DMS114 treated with DMSO at 0.1 percent for 48 hours (cell line): ENCODE measurements at regions not wholly inside any gene's neighbourhood (a gene's known extent, or its start where the extent isn't known, plus 50 kb on each side); places are given as distances from the start of the nearest gene placed in this dataset.

Experiments used
- DNase-seq: peaks from one replicate; lab custom pipeline; 2025; ENCODE audit not compliant: unreplicated experiment; lab: John Stamatoyannopoulos, UW

GRCh38 chr4:19727141-19727540 lies 524.6 kb upstream of the SLIT2 start:
- DNase-seq = no peak

DNA sequence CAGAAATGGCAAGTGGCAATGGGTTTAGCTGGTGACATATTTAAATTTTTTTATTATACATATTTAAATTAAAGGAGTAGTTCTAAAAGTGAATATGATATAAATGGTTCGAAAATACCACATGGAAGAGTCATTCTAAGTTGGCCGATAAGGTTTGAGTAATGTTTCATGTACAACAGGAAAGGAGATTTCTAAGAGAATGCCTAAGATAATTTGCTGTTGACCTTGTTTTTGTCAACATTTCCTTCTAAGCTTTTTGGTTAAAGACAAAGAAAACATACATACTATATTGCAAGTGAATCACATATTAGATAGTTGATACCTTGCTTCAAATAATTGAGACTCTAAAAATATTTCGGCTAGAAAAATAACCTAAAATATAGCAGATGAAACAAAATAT lies 526.6 kb upstream of the SLIT2 start:
- no peak for DNase-seq

- DNase-seq = no peak
Measured at GRCh38 chr4:19722404-19722803, 529.3 kb upstream of the SLIT2 start.

DNA sequence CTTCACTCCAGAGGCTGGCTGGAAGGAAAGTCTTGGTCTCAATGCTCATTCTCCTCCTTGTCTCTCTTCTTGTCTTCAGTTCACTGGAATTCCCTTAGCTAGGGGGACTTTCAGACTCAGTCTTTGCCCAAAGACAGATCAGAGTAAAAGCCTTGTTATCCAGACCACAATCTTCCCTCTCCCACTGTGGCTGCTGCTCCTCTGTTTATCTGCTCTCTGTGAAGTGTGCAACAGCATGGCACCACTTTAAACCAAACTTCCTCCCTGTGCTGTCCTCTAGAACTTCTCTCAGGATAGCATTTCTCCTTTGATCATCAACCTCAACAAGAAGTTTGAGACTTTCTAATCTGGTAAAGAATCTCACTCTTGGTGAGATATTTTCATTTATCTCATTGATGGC lies 530.1 kb upstream of the SLIT2 start:
- DNase-seq = no peak

DNA sequence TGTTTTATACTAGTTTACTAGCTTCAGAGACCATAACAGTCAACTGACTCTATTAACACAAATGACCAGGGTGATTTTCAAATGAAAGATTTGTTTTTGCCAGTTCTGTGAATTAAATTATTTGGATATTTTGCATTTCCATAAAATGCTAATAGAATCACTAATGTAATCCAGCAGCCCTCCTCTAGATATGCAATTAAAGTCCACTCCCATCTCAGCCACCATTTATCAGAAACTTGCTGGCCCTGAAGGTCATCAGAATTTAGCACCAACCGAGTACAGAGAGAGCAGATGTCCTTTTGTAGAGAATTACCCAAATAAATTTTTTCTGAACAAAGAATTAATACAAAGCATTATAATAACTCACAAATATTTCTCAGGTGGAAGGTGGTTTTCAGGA lies 531.1 kb upstream of the SLIT2 start:
- DNase-seq = no peak

DNA sequence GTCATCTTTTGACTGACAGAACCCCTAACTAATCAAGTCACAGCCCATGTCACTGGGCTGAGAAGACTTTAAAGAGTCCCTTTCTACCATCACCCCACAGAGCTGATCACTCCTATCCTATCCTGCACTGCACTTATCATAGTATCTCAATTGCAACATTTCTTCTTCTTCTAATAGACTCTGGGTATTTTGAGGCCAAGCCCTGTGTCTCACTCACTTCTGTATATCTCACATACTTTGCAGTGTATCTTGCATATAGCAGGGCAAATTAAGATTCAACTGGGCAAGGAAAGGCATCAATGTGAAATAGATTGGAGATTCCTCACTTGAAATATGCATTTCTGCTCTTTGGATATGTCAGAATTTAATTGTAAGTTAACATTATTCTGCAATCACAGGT lies 531.5 kb upstream of the SLIT2 start:
- no peak for DNase-seq

DNA sequence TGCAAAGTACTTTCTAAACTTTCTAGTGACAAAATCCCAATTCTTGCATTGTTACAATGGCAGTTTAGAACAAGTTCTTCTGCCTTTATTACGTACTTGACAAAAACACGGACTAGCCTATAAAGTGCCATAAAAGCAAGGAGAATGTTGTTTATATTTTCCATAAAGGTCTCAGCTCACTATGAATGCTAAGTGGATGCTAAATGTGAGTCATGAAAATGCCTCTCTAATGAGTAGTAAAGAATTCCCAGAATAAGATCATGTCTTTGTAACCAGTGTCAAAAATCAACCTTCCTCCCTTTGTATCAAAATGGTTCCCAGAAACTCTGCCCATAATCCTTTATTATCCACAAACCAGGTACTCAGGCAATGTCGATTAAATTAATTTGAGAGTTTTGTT lies 539.8 kb upstream of the SLIT2 start:
- DNase-seq = no peak

GRCh38 chr4:19707876-19708275 lies 543.8 kb upstream of the SLIT2 start:
- DNase-seq = no peak

GRCh38 chr4:19703391-19703790 lies 548.3 kb upstream of the SLIT2 start:
- no peak for DNase-seq

DNA sequence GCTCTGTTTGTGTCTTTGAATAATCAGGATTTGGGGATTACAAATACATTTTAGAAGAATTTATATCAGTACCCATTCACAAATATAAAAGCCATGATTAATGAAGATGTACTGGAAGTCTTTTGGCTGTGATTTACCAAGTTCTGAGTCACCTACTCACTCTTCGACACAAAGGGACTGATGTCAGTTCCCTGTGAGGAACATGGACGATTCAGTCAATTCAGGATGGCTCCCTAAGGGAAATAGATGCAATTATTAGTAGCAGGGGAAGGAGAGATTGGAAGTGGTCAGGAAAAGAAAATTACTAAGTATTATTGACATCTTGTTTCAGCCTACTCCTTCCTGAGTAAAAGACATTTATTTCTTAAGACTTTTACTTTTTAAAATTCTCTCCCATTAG lies 550.7 kb upstream of the SLIT2 start:
- DNase-seq = no peak

GRCh38 chr4:19698961-19699360 lies 552.7 kb upstream of the SLIT2 start:
- DNase-seq = no peak

DNA sequence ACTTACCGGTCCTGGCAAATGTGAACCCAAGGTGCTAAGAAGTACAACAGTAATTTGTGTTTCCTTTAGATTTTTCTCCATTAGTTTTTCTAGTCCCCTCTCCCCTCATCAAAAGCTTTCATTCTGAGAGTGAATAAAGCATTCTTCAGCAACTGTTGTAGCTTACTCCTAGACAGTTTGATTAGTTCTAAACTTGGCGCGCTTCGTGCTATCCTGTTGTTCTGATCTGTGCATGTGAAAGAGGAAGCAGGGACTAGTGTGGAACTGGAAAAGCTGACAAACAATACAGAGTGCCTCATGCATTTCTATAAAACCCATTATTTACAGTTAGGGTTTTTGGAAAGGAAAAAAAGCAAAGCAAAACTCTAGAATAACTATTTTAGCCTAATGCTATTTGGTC lies 556.9 kb upstream of the SLIT2 start:
- no peak for DNase-seq

- no peak for DNase-seq
Measured at GRCh38 chr4:19693936-19694570, 557.7 kb upstream of the SLIT2 start.

- DNase-seq = no peak
Measured at GRCh38 chr4:19689511-19689910, 562.2 kb upstream of the SLIT2 start.

- DNase-seq = no peak
Measured at GRCh38 chr4:19686456-19686855, 565.2 kb upstream of the SLIT2 start.

- no peak for DNase-seq
Measured at GRCh38 chr4:19684084-19684483, 567.6 kb upstream of the SLIT2 start.

- DNase-seq = no peak
Measured at GRCh38 chr4:19683426-19683825, 568.3 kb upstream of the SLIT2 start.

DNA sequence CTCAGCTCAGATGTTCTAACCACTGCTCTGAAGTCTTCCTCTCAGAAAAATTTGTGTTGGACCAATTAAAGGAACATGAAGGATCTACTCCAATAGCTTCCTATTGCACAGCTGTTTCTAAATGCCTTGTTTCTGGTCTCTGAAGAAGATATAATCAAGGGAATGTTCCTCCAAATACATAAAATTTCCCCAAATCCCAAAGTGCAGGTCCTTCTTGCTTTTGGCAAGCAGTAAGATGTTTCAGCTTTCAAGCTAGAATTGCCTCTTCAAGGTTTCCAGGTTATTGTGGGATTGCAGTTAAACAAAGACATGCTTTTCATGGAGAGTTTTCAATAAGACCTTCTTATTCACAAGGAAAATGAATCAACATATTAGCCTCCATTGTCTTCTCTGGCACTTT lies 574.5 kb upstream of the SLIT2 start:
- DNase-seq = no peak

DNA sequence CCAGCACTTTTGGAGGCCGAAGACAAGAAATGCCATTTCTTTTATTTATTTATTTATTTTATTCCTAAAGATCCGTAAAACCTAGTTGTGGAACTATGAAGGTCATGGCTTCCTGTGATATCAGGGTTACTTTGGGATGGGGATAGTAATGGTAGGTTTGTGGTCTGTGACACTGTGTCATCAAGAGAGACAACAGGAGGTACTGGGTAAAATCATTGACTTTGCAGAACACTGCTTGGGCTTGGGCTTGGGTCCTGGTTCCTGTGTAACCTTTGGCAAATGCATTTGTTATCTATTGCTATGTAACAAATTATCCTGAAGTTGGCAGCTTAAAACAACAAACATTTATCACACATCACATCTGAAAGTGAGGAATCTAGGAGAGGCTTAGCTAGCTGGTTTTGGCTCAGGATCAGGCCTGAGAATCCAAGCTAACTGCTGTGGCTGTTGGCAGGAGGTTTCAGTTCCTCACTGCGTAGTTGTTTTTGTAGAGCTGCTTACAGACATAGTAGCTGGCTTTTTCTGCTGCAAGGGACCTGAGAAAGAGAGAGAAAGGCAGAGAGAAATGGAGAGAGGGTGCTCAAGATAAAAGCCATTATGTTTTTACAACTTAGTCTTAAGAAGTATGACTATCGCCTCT lies 576.4 kb upstream of the SLIT2 start:
- no peak for DNase-seq

DNA sequence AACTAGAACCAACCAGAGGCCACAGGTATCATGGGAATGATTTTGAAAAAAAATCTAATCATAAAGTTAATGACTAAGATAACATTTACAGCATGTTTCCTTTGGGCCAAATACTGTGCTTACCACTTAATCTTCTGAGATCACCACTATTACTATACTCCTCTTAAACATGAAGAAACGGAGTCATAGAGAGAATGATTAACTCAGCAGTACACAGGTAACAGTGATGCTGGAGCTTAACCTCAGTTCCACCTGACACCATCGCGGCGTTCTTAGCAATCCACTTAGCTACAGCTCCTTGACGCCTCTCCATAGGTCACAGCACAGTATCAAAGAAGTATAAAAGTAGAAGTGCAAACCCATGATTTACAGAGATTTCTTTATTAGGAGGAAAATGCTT lies 592.6 kb upstream of the SLIT2 start:
- no peak for DNase-seq

DNA sequence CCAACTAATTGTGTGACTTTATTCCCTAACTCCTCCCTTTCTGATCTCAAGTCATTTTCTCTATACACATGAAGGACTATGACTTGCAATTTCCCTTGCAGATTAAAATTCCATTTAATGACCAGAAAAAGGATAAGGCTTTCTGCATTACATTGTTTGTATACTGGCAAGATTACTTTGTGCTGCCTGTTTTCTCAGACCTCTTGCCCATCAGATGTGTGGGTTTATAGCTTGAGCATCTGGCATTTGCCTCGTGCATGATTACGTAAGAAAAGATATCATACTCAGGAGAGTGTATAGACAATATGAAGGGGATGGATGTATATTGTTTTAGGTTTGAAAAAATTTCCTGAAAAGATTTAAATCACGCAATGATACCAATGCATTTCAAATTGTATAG lies 593.8 kb upstream of the SLIT2 start:
- no peak for DNase-seq

GRCh38 chr4:19655666-19656065 lies 596.0 kb upstream of the SLIT2 start:
- DNase-seq = no peak
